Stomach smooth muscle (tissue), 2 donors: ENCODE measurements at regions not wholly inside any gene's neighbourhood (a gene's known extent, or its start where the extent isn't known, plus 50 kb on each side); places are given as distances from the start of the nearest gene placed in this dataset.

Source experiments
- H3K27ac ChIP-seq: one replicate; pipeline ENCODE4 v1.7.0; 2013; ENCODE audit warnings: mild to moderate bottlenecking, low read length, inconsistent platforms
- H3K27me3 ChIP-seq, 2 donors: one replicate each; pipeline ENCODE4 v1.7.0; 2013; ENCODE audit warnings: low read length in 2 of 2; ENCODE audit not compliant: insufficient read depth in 2 of 2, control insufficient read depth in 1 of 2
- H3K36me3 ChIP-seq, 2 donors: one replicate each; pipeline ENCODE4 v1.7.0; 2013; ENCODE audit warnings: low read length in 2 of 2; ENCODE audit not compliant: control insufficient read depth in 2 of 2, insufficient read depth in 2 of 2
- H3K4me1 ChIP-seq: one replicate; pipeline ENCODE4 v1.7.0; 2013; ENCODE audit warnings: low read length; ENCODE audit not compliant: control insufficient read depth, insufficient read depth
- H3K4me3 ChIP-seq, 2 donors: one replicate each; pipeline ENCODE4 v1.7.0; 2013; ENCODE audit warnings: low read length in 2 of 2
- H3K9ac ChIP-seq, 2 donors: one replicate each; pipeline ENCODE4 v1.7.0; 2013; ENCODE audit warnings: low read length in 2 of 2, mild to moderate bottlenecking in 1 of 2
- H3K9me3 ChIP-seq, 2 donors: one replicate each; pipeline ENCODE4 v1.7.0; 2013; ENCODE audit warnings: low read length in 2 of 2; ENCODE audit not compliant: control insufficient read depth in 2 of 2
- donor health status: healthy.
- donor health status: Pancreatic carcinoma.

GRCh38 chr11:92880381-92880780 lies 89.1 kb upstream of the MTNR1B start:
- Histone ChIP-seq H3K9ac (no peak overlapping the region), H3K4me1 (no peaks in the 10 kb centered on the region), H3K9me3 (no peaks in the 10 kb centered on the region), H3K36me3 (no peaks in the 10 kb centered on the region), H3K27ac (no peak overlapping the region), H3K27me3 (no peaks in the 10 kb centered on the region), H3K4me3 (no peak overlapping the region)

DNA sequence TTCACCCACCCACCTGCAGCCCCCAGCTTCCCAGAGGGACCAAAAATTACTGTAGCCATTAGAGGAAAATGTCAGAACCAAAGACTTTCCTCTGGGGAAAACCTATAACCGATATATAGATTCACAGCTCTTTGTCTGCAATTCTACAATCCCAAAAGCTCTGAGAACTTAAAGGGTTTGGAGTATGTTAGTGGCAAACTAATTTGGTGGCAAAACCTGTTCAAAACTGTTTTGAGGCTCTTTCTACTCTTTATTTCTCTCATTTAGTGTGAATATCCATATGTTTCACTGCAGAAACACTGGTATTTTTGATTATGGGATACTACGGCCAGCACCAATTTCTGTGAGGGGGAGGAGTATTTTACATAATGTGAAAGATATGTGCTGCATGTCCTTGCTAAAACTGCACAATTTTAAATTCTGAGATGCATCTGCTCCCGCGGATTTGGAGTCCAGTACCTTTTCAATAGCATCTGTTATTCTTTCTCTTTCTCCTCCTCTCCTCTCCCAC lies 87.5 kb upstream of the MTNR1B start:
- no peaks in the 10 kb centered on the region for H3K36me3 ChIP-seq
- H3K9me3 ChIP-seq: no peaks in the 10 kb centered on the region
- H3K9ac ChIP-seq: no peak overlapping the region
- no peak overlapping the region for H3K27ac ChIP-seq
- H3K4me1 ChIP-seq: no peaks in the 10 kb centered on the region
- H3K4me3 ChIP-seq: no peak overlapping the region
- no peaks in the 10 kb centered on the region for H3K27me3 ChIP-seq

GRCh38 chr11:92882828-92883611 lies 86.4 kb upstream of the MTNR1B start:
- Histone ChIP-seq H3K9ac (no peak overlapping the region), H3K27ac (no peak overlapping the region), H3K27me3 (no peaks in the 10 kb centered on the region), H3K9me3 (no peaks in the 10 kb centered on the region), H3K4me3 (no peak overlapping the region), H3K4me1 (no peaks in the 10 kb centered on the region), H3K36me3 (no peaks in the 10 kb centered on the region)

DNA sequence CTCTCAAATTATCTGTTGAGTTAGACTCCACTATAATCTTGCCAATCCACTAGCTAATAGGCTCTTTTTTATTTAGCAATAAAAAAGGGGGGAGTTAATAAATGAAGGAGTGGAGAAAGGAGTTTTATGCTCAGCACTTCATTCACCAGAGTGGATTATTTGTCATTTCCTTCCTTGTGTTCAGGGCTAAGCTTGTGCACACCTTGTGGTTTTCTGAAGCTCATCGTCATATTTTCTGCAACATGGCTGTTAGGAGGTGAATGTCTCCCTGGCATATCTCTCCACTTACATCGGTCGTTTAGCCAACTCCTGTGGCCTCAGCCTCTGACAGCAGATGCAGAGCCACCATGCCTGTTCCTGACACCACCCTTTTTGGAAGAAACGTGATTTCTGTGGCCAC lies 83.9 kb upstream of the MTNR1B start:
- Histone ChIP-seq H3K36me3 (no peaks in the 10 kb centered on the region), H3K4me3 (no peak overlapping the region), H3K4me1 (no peaks in the 10 kb centered on the region), H3K9ac (no peak overlapping the region), H3K9me3 (no peaks in the 10 kb centered on the region), H3K27me3 (no peaks in the 10 kb centered on the region), H3K27ac (no peak overlapping the region)

DNA sequence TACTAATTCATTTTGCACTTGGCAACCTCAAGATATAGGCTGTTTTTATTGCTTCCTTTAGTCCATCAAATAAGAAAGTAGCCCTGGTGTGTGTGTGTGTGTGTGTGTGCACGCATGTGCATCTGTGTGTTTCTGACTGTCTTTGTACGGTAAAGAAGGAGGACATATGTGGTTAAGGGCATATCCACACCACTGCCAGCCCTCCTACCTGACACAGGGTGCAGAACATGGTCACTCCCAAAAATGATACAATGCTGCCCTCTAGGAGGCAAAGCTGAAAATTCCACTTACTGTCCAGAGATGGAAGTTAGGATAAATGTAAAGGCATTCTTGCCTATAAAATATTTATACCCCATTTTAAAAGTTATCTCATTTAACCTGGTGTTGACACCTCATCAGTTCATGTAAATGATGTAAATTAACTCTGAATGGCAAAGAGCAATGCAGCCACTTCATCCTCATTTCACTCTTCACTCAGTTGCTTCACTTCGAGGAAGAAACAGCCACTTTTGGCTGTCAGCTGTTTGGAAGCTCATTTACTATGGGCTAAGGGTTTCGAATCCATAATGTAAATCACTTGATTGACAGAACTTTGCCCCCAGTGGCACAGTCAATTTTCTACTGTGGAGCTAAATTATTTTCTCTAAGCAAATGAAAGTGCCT lies 83.1 kb upstream of the MTNR1B start:
- H3K36me3 ChIP-seq: no peaks in the 10 kb centered on the region
- H3K27ac ChIP-seq: no peak overlapping the region
- no peaks in the 10 kb centered on the region for H3K4me1 ChIP-seq
- no peaks in the 10 kb centered on the region for H3K9me3 ChIP-seq
- no peak overlapping the region for H3K4me3 ChIP-seq
- no peak overlapping the region for H3K9ac ChIP-seq
- H3K27me3 ChIP-seq: no peaks in the 10 kb centered on the region

- Histone ChIP-seq H3K9ac (no peak overlapping the region), H3K36me3 (no peaks in the 10 kb centered on the region)
These were observed 80.8 kb upstream of the MTNR1B start for GRCh38 chr11:92888696-92889095.

DNA sequence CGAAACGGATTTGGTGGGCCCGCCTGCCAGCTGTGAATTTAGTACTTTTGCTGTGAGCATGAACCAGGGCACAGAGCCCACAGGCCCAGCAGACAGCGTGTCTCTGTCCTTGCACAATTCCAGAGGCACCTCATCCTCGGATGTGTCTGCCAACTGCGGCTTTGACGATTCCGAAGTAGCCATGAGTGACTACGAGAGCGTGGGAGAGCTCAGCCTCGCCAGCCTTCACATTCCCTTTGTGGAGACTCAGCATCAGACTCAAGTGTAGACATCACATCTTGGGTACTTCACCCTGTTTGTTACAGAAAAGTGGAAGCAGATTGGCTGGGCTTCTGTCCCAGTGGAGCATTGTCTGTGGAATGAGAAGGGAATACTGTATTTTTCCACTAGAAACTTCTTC lies 78.6 kb upstream of the MTNR1B start:
- no peaks in the 10 kb centered on the region for H3K27me3 ChIP-seq
- H3K9me3 ChIP-seq: no peaks in the 10 kb centered on the region
- no peak overlapping the region for H3K27ac ChIP-seq
- no peaks in the 10 kb centered on the region for H3K4me1 ChIP-seq
- H3K36me3 ChIP-seq: no peaks in the 10 kb centered on the region
- no peak overlapping the region for H3K9ac ChIP-seq
- H3K4me3 ChIP-seq: no peak overlapping the region

More at GRCh38 chr11:92888696-92889095, 80.8 kb upstream of the MTNR1B start:
- H3K4me1 ChIP-seq: no peaks in the 10 kb centered on the region
- H3K4me3 ChIP-seq: no peak overlapping the region
- H3K27me3 ChIP-seq: no peaks in the 10 kb centered on the region
- no peak overlapping the region for H3K27ac ChIP-seq
- H3K9me3 ChIP-seq: no peaks in the 10 kb centered on the region

DNA sequence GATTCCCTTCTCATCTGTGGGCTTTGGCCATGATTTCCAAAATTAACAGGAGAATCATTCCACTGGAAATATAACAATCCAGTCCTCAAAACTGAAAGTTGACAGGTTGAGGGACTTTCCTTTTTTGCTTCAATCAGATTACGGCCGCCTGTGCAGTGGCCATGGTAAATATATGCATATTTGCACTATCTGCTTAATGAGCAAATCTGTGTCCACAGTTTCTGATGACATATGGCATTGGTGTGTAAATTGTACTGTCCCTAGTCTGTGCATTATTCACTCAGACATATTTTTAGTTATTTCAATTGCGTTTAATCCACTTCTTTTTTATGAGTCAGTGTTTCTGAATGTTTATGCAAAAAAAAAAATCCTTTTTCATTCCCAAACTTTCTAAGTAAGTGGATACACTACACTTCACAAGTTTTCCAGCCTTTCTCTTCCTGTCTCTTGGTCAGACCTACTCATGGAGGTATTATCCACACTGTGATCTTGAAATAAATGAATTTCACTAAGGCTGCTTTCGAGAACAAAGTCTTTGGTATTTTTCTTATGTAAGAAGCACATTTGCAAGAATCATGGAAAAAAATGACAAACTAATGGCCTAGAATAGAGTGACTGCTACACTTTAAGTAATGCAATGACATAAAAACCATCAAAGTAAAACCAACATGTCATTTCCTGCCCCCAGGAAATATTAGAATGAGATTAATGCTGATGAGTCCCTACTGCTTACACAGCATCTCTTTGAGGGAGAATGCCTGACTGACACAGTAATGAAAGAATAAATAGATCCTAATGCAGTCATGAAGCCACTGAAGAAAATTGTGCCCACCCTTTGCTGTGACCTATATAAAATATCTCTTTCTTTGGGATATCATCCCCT lies 76.4 kb upstream of the MTNR1B start:
- Histone ChIP-seq H3K9me3 (no peaks in the 10 kb centered on the region), H3K36me3 (no peaks in the 10 kb centered on the region), H3K27ac (no peak overlapping the region), H3K9ac (no peak overlapping the region), H3K4me1 (no peaks in the 10 kb centered on the region), H3K4me3 (no peak overlapping the region), H3K27me3 (no peaks in the 10 kb centered on the region)

DNA sequence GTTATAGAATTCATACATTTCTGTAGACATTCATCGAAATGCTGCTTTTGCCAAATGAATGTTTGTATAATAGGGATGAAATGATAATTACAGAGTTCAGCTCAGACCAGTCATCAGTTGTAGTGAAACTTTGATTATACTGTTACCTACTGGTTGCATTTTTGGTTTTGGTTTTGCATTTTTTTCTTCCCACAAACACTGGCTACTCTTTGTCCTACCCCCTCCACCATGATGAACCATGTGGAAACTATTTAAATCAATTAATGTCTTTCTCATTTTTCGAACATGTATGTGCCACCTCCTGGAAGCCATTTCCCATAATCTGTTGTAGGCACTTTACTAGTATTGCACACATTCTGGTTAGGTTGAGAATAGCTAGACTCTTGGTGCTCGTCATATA lies 75.3 kb upstream of the MTNR1B start:
- no peaks in the 10 kb centered on the region for H3K4me1 ChIP-seq
- H3K27me3 ChIP-seq: no peaks in the 10 kb centered on the region
- H3K27ac ChIP-seq: no peak overlapping the region
- H3K9me3 ChIP-seq: no peaks in the 10 kb centered on the region
- no peak overlapping the region for H3K9ac ChIP-seq
- H3K36me3 ChIP-seq: no peaks in the 10 kb centered on the region
- H3K4me3 ChIP-seq: no peak overlapping the region

DNA sequence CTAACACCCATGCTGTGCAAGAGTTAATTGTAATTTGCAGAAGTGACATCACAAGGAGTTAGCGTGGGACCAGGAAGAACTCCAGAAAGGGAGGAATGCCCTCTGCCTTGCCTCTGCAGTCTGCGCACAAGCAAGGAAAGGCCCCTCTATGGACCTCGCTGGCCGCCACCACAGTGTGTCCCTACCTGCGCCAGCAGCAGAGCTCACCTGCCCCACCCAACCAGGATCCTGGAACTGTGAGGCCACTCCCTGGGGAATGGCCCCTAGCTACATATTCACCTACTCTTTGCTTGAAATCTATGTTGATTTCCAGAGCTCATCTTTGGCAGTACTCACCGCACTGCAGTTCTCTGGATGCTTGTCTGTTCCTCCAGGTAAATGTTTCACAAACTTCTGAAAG lies 72.0 kb upstream of the MTNR1B start:
- H3K27ac ChIP-seq: no peak overlapping the region
- no peaks in the 10 kb centered on the region for H3K9me3 ChIP-seq
- H3K9ac ChIP-seq: no peak overlapping the region
- no peaks in the 10 kb centered on the region for H3K4me1 ChIP-seq
- H3K36me3 ChIP-seq: no peaks in the 10 kb centered on the region
- H3K4me3 ChIP-seq: no peak overlapping the region
- no peaks in the 10 kb centered on the region for H3K27me3 ChIP-seq
